Pancreas (tissue), 10 donors: ENCODE measurements at regions not wholly inside any gene's neighbourhood (a gene's known extent, or its start where the extent isn't known, plus 50 kb on each side); places are given as distances from the start of the nearest gene placed in this dataset.
"Not testable (repeated sequence)": the region's sequence is repeated elsewhere in the genome, so short reads cannot be mapped to it uniquely, and the experiment has no call there.

ENCODE experiments used
- ATAC-seq, 4 donors: fragments of 200-7000 bp; cut with Tn5 transposase; one replicate each; pipeline versions ENCODE4 v1.8.0 to v1.9.1; 2020; ENCODE audit warnings: mild to moderate bottlenecking in 4 of 4, moderate library complexity in 4 of 4
- DNase-seq, 6 donors: peaks; one replicate each; pipeline ENCODE4 v3.0.0-alpha.2; 2020
- FAIRE-seq: peaks from 2 replicates; lab custom pipeline; 2012; peaks lifted over from hg19 to GRCh38; lab: Jason Lieb, UNC
- H3K27ac ChIP-seq, 4 donors: fragments of 200-600 bp; sonication (generic); 1 replicate in 3 of 4; 2 replicates in 1 of 4; pipeline versions ENCODE4 v1.5.0 to v1.8.0; 2020
- H3K27me3 ChIP-seq, 4 donors: fragments of 200-600 bp; one replicate each; pipeline ENCODE4 v1.8.0; 2021
- H3K36me3 ChIP-seq, 3 donors: fragments of 200-600 bp; sonication (generic) in 1 of 3; one replicate each; pipeline versions ENCODE4 v1.5.0 to v1.8.0; 2020 to 2021
- H3K4me1 ChIP-seq, 3 donors: fragments of 200-600 bp; one replicate each; pipeline ENCODE4 v1.8.0; 2021
- H3K4me3 ChIP-seq, 4 donors: fragments of 200-600 bp; sonication (generic) in 2 of 4; one replicate each; pipeline versions ENCODE4 v1.5.0 to v1.8.0; 2020 to 2021
- H3K9me3 ChIP-seq, 4 donors: fragments of 200-600 bp; one replicate each; pipeline ENCODE4 v1.8.0; 2021
- CTCF ChIP-seq, 4 donors: fragments of 200-600 bp; sonication (generic) in 3 of 4; IDR thresholded peaks; one replicate each; pipeline versions ENCODE4 v1.5.0 to v1.8.0; 2021; ENCODE audit warnings: antibody characterized with exemption in 4 of 4
- WGBS, 2 donors: extraction: QIAGEN DNeasy Blood & Tissue Kit; methylation state at CpG; one replicate each; pipeline ENCODE4 v1.1.7; 2013; 5-methylcytosine and 5-hydroxymethylcytosine counted together
- intact Hi-C, 3 donors: fragments of 100-400 bp; cut with DNase I; formaldehyde crosslinking; loops; one replicate each; pipeline versions ENCODE4 v1.11.1 to v1.14.2; 2022
- donor health status: healthy with polysubstance abuse.
- donor health status: DM: no; HTN: no; CAD: no; lungs with moderate emphysema.
- donor health status: DM: no; HTN: no; CAD: no.
- donor health status: control.
- donor health status: control.
- donor health status: Bipolar disorder and iron deficiency.
- donor health status: DM: yes; HTN: yes; CAD: no.
- donor health status: DM: no; HTN: no; CAD: no.
- donor health status: DM: no; HTN: no; CAD: no.
- donor health status: DM: yes; HTN: yes; CAD: no.

GRCh38 chr3:30476368-30477084, 129.9 kb upstream of the TGFBR2 start:
- FAIRE-seq = no peak
- intact Hi-C loops = no loop called here

GRCh38 chr3:30477149-30477921, 129.1 kb upstream of the TGFBR2 start:
- Histone ChIP-seq H3K9me3 (no peaks in the 10 kb centered on the region), H3K4me1 (peaks cover 0 to 3% (median 0%) of the 10 kb centered on the region in 3 donors), H3K36me3 (no peaks in the 10 kb centered on the region), H3K4me3 (no peak overlapping the region), H3K27me3 (no peaks in the 10 kb centered on the region), H3K27ac (no peak overlapping the region)
- no peak for FAIRE-seq
- no peak for DNase-seq
- ATAC-seq = no peak
- 81 to 85% methylated on average over 5 of the region's 5 CpGs for WGBS, 2 donors
- no peak for TF ChIP-seq CTCF (IDR thresholded peaks at IDR 0.05)
- intact Hi-C loops = no loop called here

More at GRCh38 chr3:30476368-30477084, 129.9 kb upstream of the TGFBR2 start:
- Histone ChIP-seq H3K36me3 (no peaks in the 10 kb centered on the region), H3K27me3 (no peaks in the 10 kb centered on the region), H3K27ac (no peak overlapping the region), H3K4me1 (peaks cover 0 to 3% (median 0%) of the 10 kb centered on the region in 3 donors), H3K4me3 (no peak overlapping the region), H3K9me3 (no peaks in the 10 kb centered on the region)
- ATAC-seq (peak in 1 of 4 donors; percentile 8), DNase-seq (no peak)
- WGBS, 2 donors = 75 to 86% methylated on average over 3 of the region's 3 CpGs
- TF ChIP-seq CTCF (IDR thresholded peaks at IDR 0.05) = no peak

GRCh38 chr3:30479737-30480136, 126.7 kb upstream of the TGFBR2 start:
- WGBS, 2 donors = 17 to 21% methylated on average over 2 of the region's 2 CpGs
- intact Hi-C loops, DNase-seq, H3K36me3 ChIP-seq, FAIRE-seq, H3K27me3 ChIP-seq, H3K4me1 ChIP-seq, H3K27ac ChIP-seq, H3K9me3 ChIP-seq, H3K4me3 ChIP-seq: not testable (repeated sequence)
- ATAC-seq = peak; percentile 58 to 67 (median 63)

- ATAC-seq = peak in 2 of 4 donors; percentile 15 to 31
- intact Hi-C loops, H3K36me3 ChIP-seq, H3K27me3 ChIP-seq, H3K4me3 ChIP-seq, H3K4me1 ChIP-seq, DNase-seq, H3K9me3 ChIP-seq, FAIRE-seq, H3K27ac ChIP-seq: not testable (repeated sequence)
- WGBS, 2 donors = 96 to 100% methylated on average over 1 of the region's 1 CpG
Observed at GRCh38 chr3:30480156-30480555, 126.2 kb upstream of the TGFBR2 start.

GRCh38 chr3:30480587-30480986, 125.8 kb upstream of the TGFBR2 start:
- Histone ChIP-seq H3K4me3 (no peak overlapping the region), H3K27me3 (no peaks in the 10 kb centered on the region), H3K4me1 (peaks cover 0 to 3% (median 0%) of the 10 kb centered on the region in 3 donors), H3K27ac (no peak overlapping the region), H3K9me3 (no peaks in the 10 kb centered on the region), H3K36me3 (no peaks in the 10 kb centered on the region)
- FAIRE-seq (no peak), ATAC-seq (no peak), DNase-seq (no peak)
- TF ChIP-seq CTCF (IDR thresholded peaks at IDR 0.05) = no peak
- intact Hi-C loops = no loop called here
